ENCODE measurements at regions not wholly inside any gene's neighbourhood (a gene's known extent, or its start where the extent isn't known, plus 50 kb on each side); places are given as distances from the start of the nearest gene placed in this dataset.

GRCh38 chr16:5635331-5635730, 537.7 kb upstream of the EEF2KMT start:
- Mint-ChIP-seq H3K27me3 (peaks cover 0 to 7% of the 10 kb centered on the region in 2 donors), H3K27ac (no peak overlapping the region), H3K4me1 (ENCODE audit: low read depth in 2 of 2) (no peaks in the 10 kb centered on the region), H3K36me3 (no peaks in the 10 kb centered on the region), H3K4me3 (no peak overlapping the region), H3K9me3 (no peaks in the 10 kb centered on the region)
- DNase-seq (ENCODE audit: low spot score) (no peak), ATAC-seq (no peak)

DNA sequence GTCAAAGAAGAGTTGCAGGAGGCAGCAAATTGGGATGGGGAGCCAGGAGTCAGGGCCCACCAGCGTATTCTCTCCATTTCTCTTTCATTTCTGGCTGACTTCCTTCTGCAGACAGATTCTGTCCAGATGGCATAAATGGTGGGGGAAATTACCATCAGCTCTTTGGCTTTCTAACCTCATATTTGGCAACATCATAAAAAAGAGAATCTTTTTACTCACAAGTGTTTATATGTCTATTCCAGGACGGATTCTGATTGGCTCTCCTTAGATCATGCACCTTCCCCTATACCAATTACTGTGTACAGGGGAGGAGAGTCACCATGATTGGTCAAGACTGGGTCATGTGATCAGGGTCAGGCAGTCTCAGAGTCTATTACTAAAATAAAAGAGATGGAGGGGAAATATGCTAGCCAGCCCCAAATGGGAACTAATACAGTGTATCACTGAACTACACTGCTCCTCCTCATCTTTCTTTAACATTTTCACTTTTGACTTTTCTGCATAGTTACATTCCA, 537.1 kb upstream of the EEF2KMT start:
- no peak overlapping the region for H3K27ac Mint-ChIP-seq
- no peaks in the 10 kb centered on the region for H3K4me1 Mint-ChIP-seq (ENCODE audit: low read depth in 2 of 2)
- ATAC-seq (no peak), DNase-seq (ENCODE audit: low spot score) (no peak)
- H3K9me3 Mint-ChIP-seq = no peaks in the 10 kb centered on the region
- no peaks in the 10 kb centered on the region for H3K36me3 Mint-ChIP-seq
- H3K4me3 Mint-ChIP-seq = no peak overlapping the region
- H3K27me3 Mint-ChIP-seq = peaks cover 0 to 7% of the 10 kb centered on the region in 2 donors

DNA sequence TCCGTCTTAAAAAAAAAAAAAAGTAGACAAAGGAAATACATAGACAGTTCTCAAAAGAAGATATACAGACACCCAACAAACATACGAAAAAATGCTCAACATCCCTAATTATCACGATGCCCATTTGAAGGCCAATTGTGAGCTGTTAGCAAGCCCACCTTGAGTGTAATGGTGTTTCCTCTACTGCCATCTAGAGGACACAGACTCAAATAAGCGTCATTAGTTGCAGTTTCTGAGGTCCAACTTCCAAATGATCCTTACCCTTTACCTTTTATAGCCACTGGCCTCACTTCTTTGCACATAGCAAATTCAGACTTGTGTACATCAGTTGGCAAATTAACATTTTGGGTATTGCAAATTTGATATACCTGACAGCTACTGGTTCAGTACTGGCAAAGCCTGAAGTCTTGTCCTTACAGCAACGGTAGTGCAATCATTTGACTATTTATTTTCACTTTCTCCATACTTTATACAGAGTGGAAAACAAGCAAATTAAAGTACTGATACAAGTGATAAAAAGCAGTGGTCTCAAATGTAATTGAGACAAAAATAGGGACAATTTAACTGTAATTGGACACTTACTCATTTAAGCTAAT, 536.3 kb upstream of the EEF2KMT start:
- H3K4me3 Mint-ChIP-seq = no peak overlapping the region
- H3K4me1 Mint-ChIP-seq (ENCODE audit: low read depth in 2 of 2) = no peaks in the 10 kb centered on the region

GRCh38 chr16:5622234-5622884, 524.8 kb upstream of the EEF2KMT start:
- Mint-ChIP-seq H3K36me3 (no peaks in the 10 kb centered on the region), H3K4me3 (no peak overlapping the region), H3K9me3 (peaks cover 3% of the 10 kb centered on the region), H3K27me3 (peaks cover 6 to 16% of the 10 kb centered on the region in 2 donors), H3K4me1 (ENCODE audit: low read depth in 2 of 2) (no peaks in the 10 kb centered on the region), H3K27ac (no peak overlapping the region)
- ATAC-seq = no peak
- DNase-seq (ENCODE audit: low spot score) = no peak

More for the DNA sequence above, 536.3 kb upstream of the EEF2KMT start:
- Mint-ChIP-seq H3K9me3 (no peaks in the 10 kb centered on the region), H3K36me3 (no peaks in the 10 kb centered on the region), H3K27ac (no peak overlapping the region), H3K27me3 (peaks cover 0 to 7% of the 10 kb centered on the region in 2 donors)
- DNase-seq (ENCODE audit: low spot score) = no peak
- ATAC-seq = no peak

DNA sequence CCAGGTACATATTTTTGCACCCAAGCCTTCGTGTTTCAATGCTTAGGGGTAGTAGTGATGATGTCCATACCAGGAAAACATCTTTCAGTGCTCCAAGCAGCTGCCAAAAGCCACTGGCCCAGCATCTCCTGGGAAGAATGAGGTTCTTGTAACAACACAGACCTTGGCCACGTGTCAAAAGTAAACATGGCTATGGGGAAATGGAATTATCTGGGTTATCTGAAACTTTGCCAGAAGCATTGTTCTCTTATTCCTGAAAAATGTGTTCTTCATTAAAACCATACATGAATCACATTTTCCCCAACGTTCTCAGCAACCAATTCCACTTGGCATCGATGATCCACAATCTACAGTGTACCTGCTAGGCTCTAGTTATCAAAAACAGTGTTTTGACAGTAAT, 524.2 kb upstream of the EEF2KMT start:
- Mint-ChIP-seq H3K9me3 (peaks cover 3% of the 10 kb centered on the region), H3K27me3 (peaks cover 10 to 21% of the 10 kb centered on the region in 2 donors), H3K4me1 (ENCODE audit: low read depth in 2 of 2) (no peaks in the 10 kb centered on the region), H3K4me3 (no peak overlapping the region), H3K27ac (no peak overlapping the region), H3K36me3 (no peaks in the 10 kb centered on the region)
- ATAC-seq (no peak), DNase-seq (ENCODE audit: low spot score) (no peak)

DNA sequence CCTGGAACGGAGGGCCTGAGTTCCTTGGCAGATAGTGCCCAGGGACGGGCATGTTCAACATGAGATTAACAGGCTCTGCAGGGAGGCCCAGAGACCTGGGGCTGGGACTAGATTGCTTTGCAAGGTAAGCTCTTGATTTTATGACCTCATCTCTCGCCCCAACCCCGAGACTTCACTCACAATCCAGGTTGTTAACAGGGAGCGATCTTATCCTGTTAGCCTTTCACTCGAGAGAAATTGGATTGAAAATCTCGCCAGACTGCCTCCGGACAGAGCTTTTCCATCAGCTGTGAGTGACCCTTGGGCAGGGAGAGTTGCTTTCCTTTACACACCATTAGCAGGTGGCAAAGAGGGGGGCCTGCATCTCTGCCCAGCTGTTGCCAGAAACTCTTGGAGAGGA, 521.7 kb upstream of the EEF2KMT start:
- Mint-ChIP-seq H3K27me3 (peaks cover 15 to 29% of the 10 kb centered on the region in 2 donors), H3K27ac (no peak overlapping the region), H3K36me3 (no peaks in the 10 kb centered on the region), H3K9me3 (no peaks in the 10 kb centered on the region), H3K4me1 (ENCODE audit: low read depth in 2 of 2) (peaks cover 0 to 4% of the 10 kb centered on the region in 2 donors), H3K4me3 (no peak overlapping the region)
- ATAC-seq (no peak), DNase-seq (ENCODE audit: low spot score) (no peak)

GRCh38 chr16:5616841-5617240, 519.2 kb upstream of the EEF2KMT start:
- H3K4me3 Mint-ChIP-seq = no peak overlapping the region
- peaks cover 13 to 24% of the 10 kb centered on the region in 2 donors for H3K27me3 Mint-ChIP-seq
- no peak overlapping the region for H3K27ac Mint-ChIP-seq
- no peaks in the 10 kb centered on the region for H3K9me3 Mint-ChIP-seq
- no peak for ATAC-seq
- peaks cover 0 to 4% of the 10 kb centered on the region in 2 donors for H3K4me1 Mint-ChIP-seq (ENCODE audit: low read depth in 2 of 2)
- no peaks in the 10 kb centered on the region for H3K36me3 Mint-ChIP-seq
- no peak for DNase-seq (ENCODE audit: low spot score)

- Mint-ChIP-seq H3K9me3 (no peaks in the 10 kb centered on the region), H3K27ac (no peak overlapping the region), H3K4me3 (no peak overlapping the region), H3K27me3 (peaks cover 13 to 24% of the 10 kb centered on the region in 2 donors), H3K36me3 (no peaks in the 10 kb centered on the region), H3K4me1 (ENCODE audit: low read depth in 2 of 2) (peaks cover 0 to 4% of the 10 kb centered on the region in 2 donors)
- ATAC-seq (peak; percentile 24 to 70), DNase-seq (ENCODE audit: low spot score) (peak; percentile 62)
Observed at GRCh38 chr16:5615868-5616642, 518.5 kb upstream of the EEF2KMT start.

DNA sequence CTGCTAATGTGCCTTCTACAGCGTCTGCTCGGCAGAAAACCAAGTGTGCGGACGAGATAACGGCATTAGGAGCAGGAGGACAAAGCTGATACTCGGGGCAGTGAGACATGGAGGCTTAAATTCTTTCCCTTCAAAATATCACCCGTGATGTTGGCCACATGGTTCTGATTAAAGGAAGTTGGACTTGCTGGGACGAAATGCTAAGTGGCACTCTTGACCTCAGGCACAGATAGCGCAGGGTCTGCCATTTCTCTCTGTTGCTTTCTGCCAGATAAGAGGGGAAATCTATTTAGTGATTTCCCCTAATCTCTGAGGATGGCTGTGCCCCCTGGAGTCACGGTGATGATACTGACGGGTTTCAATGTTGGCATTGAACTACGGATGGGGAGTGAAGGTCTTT, 509.6 kb upstream of the EEF2KMT start:
- no peak overlapping the region for H3K4me3 Mint-ChIP-seq
- H3K27ac Mint-ChIP-seq = no peak overlapping the region
- ATAC-seq = no peak
- no peak for DNase-seq (ENCODE audit: low spot score)
- no peaks in the 10 kb centered on the region for H3K9me3 Mint-ChIP-seq
- no peaks in the 10 kb centered on the region for H3K36me3 Mint-ChIP-seq
- H3K4me1 Mint-ChIP-seq (ENCODE audit: low read depth in 2 of 2) = no peaks in the 10 kb centered on the region
- peaks cover 0 to 2% of the 10 kb centered on the region in 2 donors for H3K27me3 Mint-ChIP-seq

- no peaks in the 10 kb centered on the region for H3K4me1 Mint-ChIP-seq (ENCODE audit: low read depth in 2 of 2)
- H3K27ac Mint-ChIP-seq = no peak overlapping the region
- ATAC-seq (peak in 1 of 2 donors; percentile 21), DNase-seq (ENCODE audit: low spot score) (no peak)
- H3K4me3 Mint-ChIP-seq = no peak overlapping the region
- H3K9me3 Mint-ChIP-seq = no peaks in the 10 kb centered on the region
- peaks cover 0 to 2% of the 10 kb centered on the region in 2 donors for H3K27me3 Mint-ChIP-seq
- H3K36me3 Mint-ChIP-seq = no peaks in the 10 kb centered on the region
Observed at GRCh38 chr16:5605404-5605803, 507.8 kb upstream of the EEF2KMT start.

GRCh38 chr16:5604770-5605169, 507.2 kb upstream of the EEF2KMT start:
- Mint-ChIP-seq H3K4me3 (no peak overlapping the region), H3K27me3 (peaks cover 0 to under 1% of the 10 kb centered on the region in 2 donors), H3K9me3 (no peaks in the 10 kb centered on the region), H3K27ac (no peak overlapping the region), H3K36me3 (no peaks in the 10 kb centered on the region), H3K4me1 (ENCODE audit: low read depth in 2 of 2) (no peaks in the 10 kb centered on the region)
- no peak for ATAC-seq
- DNase-seq (ENCODE audit: low spot score) = no peak

GRCh38 chr16:5603836-5604235, 506.2 kb upstream of the EEF2KMT start:
- Mint-ChIP-seq H3K4me3 (no peak overlapping the region), H3K27ac (no peak overlapping the region), H3K9me3 (no peaks in the 10 kb centered on the region), H3K36me3 (no peaks in the 10 kb centered on the region), H3K4me1 (ENCODE audit: low read depth in 2 of 2) (no peaks in the 10 kb centered on the region), H3K27me3 (no peaks in the 10 kb centered on the region)
- ATAC-seq (no peak), DNase-seq (ENCODE audit: low spot score) (no peak)

GRCh38 chr16:5601957-5602356, 504.4 kb upstream of the EEF2KMT start:
- Mint-ChIP-seq H3K27ac (no peak overlapping the region), H3K27me3 (no peaks in the 10 kb centered on the region), H3K9me3 (no peaks in the 10 kb centered on the region), H3K36me3 (no peaks in the 10 kb centered on the region), H3K4me3 (no peak overlapping the region), H3K4me1 (ENCODE audit: low read depth in 2 of 2) (no peaks in the 10 kb centered on the region)
- no peak for ATAC-seq
- no peak for DNase-seq (ENCODE audit: low spot score)

GRCh38 chr16:5598793-5599192, 501.2 kb upstream of the EEF2KMT start:
- H3K27ac Mint-ChIP-seq = no peak overlapping the region
- H3K4me3 Mint-ChIP-seq = no peak overlapping the region
- DNase-seq (ENCODE audit: low spot score) = no peak
- no peaks in the 10 kb centered on the region for H3K4me1 Mint-ChIP-seq (ENCODE audit: low read depth in 2 of 2)
- ATAC-seq = no peak
- no peaks in the 10 kb centered on the region for H3K36me3 Mint-ChIP-seq
- H3K9me3 Mint-ChIP-seq = no peaks in the 10 kb centered on the region
- H3K27me3 Mint-ChIP-seq = no peaks in the 10 kb centered on the region
